Body of pancreas (tissue), 4 donors: ENCODE measurements at regions not wholly inside any gene's neighbourhood (a gene's known extent, or its start where the extent isn't known, plus 50 kb on each side); places are given as distances from the start of the nearest gene placed in this dataset.

Experiments
- POLR2A ChIP-seq, 3 donors: fragments of 450-650 bp; IDR thresholded peaks; one replicate each; pipeline ENCODE4 v1.6.1; 2016; ENCODE audit warnings: antibody characterized with exemption in 3 of 3, mild to moderate bottlenecking in 2 of 3
- TF ChIP-seq, protein P1 (sequence below), 7 experiments: fragments of 450-650 bp in 4 of 7; fragments of 200-600 bp in 3 of 7; sonication (generic) in 3 of 7; IDR thresholded peaks; one replicate each; pipeline ENCODE4 v1.5.1; 2016 to 2019; ENCODE audit warnings: antibody characterized with exemption in 7 of 7

GRCh38 chr2:100702438-100703109 lies 117.4 kb upstream of the NPAS2 start:
- TF ChIP-seq, protein P1, sequence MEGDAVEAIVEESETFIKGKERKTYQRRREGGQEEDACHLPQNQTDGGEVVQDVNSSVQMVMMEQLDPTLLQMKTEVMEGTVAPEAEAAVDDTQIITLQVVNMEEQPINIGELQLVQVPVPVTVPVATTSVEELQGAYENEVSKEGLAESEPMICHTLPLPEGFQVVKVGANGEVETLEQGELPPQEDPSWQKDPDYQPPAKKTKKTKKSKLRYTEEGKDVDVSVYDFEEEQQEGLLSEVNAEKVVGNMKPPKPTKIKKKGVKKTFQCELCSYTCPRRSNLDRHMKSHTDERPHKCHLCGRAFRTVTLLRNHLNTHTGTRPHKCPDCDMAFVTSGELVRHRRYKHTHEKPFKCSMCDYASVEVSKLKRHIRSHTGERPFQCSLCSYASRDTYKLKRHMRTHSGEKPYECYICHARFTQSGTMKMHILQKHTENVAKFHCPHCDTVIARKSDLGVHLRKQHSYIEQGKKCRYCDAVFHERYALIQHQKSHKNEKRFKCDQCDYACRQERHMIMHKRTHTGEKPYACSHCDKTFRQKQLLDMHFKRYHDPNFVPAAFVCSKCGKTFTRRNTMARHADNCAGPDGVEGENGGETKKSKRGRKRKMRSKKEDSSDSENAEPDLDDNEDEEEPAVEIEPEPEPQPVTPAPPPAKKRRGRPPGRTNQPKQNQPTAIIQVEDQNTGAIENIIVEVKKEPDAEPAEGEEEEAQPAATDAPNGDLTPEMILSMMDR (IDR thresholded peaks at IDR 0.05): no peak
- TF ChIP-seq POLR2A (IDR thresholded peaks at IDR 0.05): no peak
